ENCODE measurements at regions not wholly inside any gene's neighbourhood (a gene's known extent, or its start where the extent isn't known, plus 50 kb on each side); places are given as distances from the start of the nearest gene placed in this dataset.

- TF ChIP-seq EZH2phosphoT487 (IDR thresholded peaks at IDR 0.05; ENCODE audit: borderline replicate concordance, low read length) (no peak), CTCF (IDR thresholded peaks at IDR 0.05; ENCODE audit: low read depth, low read length, poor library complexity, severe bottlenecking) (no peak)
- Histone ChIP-seq H3K4me1 (ENCODE audit: control insufficient read depth, low read length) (no peaks in the 10 kb centered on the region), H4K20me1 (ENCODE audit: control insufficient read depth, insufficient read depth, low read depth, low read length) (no peaks in the 10 kb centered on the region), H3K9me2 (replicated peaks; ENCODE audit: control insufficient read depth, low read length) (no peaks in the 10 kb centered on the region), H3K36me3 (ENCODE audit: control insufficient read depth, low read length) (no peaks in the 10 kb centered on the region), H3F3A (ENCODE audit: control insufficient read depth, insufficient read depth) (no peaks in the 10 kb centered on the region), H3K27me3 (ENCODE audit: control insufficient read depth, low read length) (no peaks in the 10 kb centered on the region), H3K4me3 (ENCODE audit: low read length) (no peak overlapping the region), H3K27ac (ENCODE audit: low read depth, low read length) (no peak overlapping the region), H3K9me3 (ENCODE audit: control insufficient read depth, insufficient read depth, low read length) (no peaks in the 10 kb centered on the region), H3K4me2 (ENCODE audit: low read length) (no peak overlapping the region), H3K79me2 (ENCODE audit: control insufficient read depth, low read length) (no peaks in the 10 kb centered on the region)
These were observed 54.6 kb upstream of the HHIP start for GRCh38 chr4:144591401-144591800.

- no peak overlapping the region for H3K27ac ChIP-seq (ENCODE audit: low read depth, low read length)
- H3K4me2 ChIP-seq (ENCODE audit: low read length) = no peak overlapping the region
- no peak overlapping the region for H3K4me3 ChIP-seq (ENCODE audit: low read length)
- no peaks in the 10 kb centered on the region for H3K9me2 ChIP-seq (replicated peaks; ENCODE audit: control insufficient read depth, low read length)
- no peaks in the 10 kb centered on the region for H3K9me3 ChIP-seq (ENCODE audit: control insufficient read depth, insufficient read depth, low read length)
- no peaks in the 10 kb centered on the region for H3K79me2 ChIP-seq (ENCODE audit: control insufficient read depth, low read length)
- no peaks in the 10 kb centered on the region for H3K27me3 ChIP-seq (ENCODE audit: control insufficient read depth, low read length)
- no peaks in the 10 kb centered on the region for H3K36me3 ChIP-seq (ENCODE audit: control insufficient read depth, low read length)
- no peaks in the 10 kb centered on the region for H3F3A ChIP-seq (ENCODE audit: control insufficient read depth, insufficient read depth)
- no peaks in the 10 kb centered on the region for H3K4me1 ChIP-seq (ENCODE audit: control insufficient read depth, low read length)
- TF ChIP-seq EZH2phosphoT487 (IDR thresholded peaks at IDR 0.05; ENCODE audit: borderline replicate concordance, low read length) = no peak
- no peaks in the 10 kb centered on the region for H4K20me1 ChIP-seq (ENCODE audit: control insufficient read depth, insufficient read depth, low read depth, low read length)
These were observed 53.7 kb upstream of the HHIP start for GRCh38 chr4:144592264-144592663.

GRCh38 chr4:144594471-144594986 is 51.4 kb upstream of the HHIP start:
- no peaks in the 10 kb centered on the region for H3K27me3 ChIP-seq (ENCODE audit: control insufficient read depth, low read length)
- H4K20me1 ChIP-seq (ENCODE audit: control insufficient read depth, insufficient read depth, low read depth, low read length) = no peaks in the 10 kb centered on the region
- H3K9me2 ChIP-seq (replicated peaks; ENCODE audit: control insufficient read depth, low read length) = no peaks in the 10 kb centered on the region
- H3K9me3 ChIP-seq (ENCODE audit: control insufficient read depth, insufficient read depth, low read length) = no peaks in the 10 kb centered on the region
- H3K79me2 ChIP-seq (ENCODE audit: control insufficient read depth, low read length) = no peaks in the 10 kb centered on the region
- H3K27ac ChIP-seq (ENCODE audit: low read depth, low read length) = no peak overlapping the region
- TF ChIP-seq EZH2phosphoT487 (IDR thresholded peaks at IDR 0.05; ENCODE audit: borderline replicate concordance, low read length) (no peak), CTCF (IDR thresholded peaks at IDR 0.05; ENCODE audit: low read depth, low read length, poor library complexity, severe bottlenecking) (no peak)
- no peak overlapping the region for H3K4me3 ChIP-seq (ENCODE audit: low read length)
- H3K4me2 ChIP-seq (ENCODE audit: low read length) = no peak overlapping the region
- no peaks in the 10 kb centered on the region for H3F3A ChIP-seq (ENCODE audit: control insufficient read depth, insufficient read depth)
- no peaks in the 10 kb centered on the region for H3K4me1 ChIP-seq (ENCODE audit: control insufficient read depth, low read length)
- no peaks in the 10 kb centered on the region for H3K36me3 ChIP-seq (ENCODE audit: control insufficient read depth, low read length)

- Histone ChIP-seq H3K4me2 (ENCODE audit: low read length) (no peak overlapping the region), H3K4me3 (ENCODE audit: low read length) (no peak overlapping the region), H3K27ac (ENCODE audit: low read depth, low read length) (no peak overlapping the region), H3F3A (ENCODE audit: control insufficient read depth, insufficient read depth) (no peaks in the 10 kb centered on the region), H3K9me3 (ENCODE audit: control insufficient read depth, insufficient read depth, low read length) (no peaks in the 10 kb centered on the region), H3K4me1 (ENCODE audit: control insufficient read depth, low read length) (no peaks in the 10 kb centered on the region), H3K27me3 (ENCODE audit: control insufficient read depth, low read length) (no peaks in the 10 kb centered on the region), H3K9me2 (replicated peaks; ENCODE audit: control insufficient read depth, low read length) (no peaks in the 10 kb centered on the region), H4K20me1 (ENCODE audit: control insufficient read depth, insufficient read depth, low read depth, low read length) (no peaks in the 10 kb centered on the region), H3K79me2 (ENCODE audit: control insufficient read depth, low read length) (no peaks in the 10 kb centered on the region), H3K36me3 (ENCODE audit: control insufficient read depth, low read length) (no peaks in the 10 kb centered on the region)
- TF ChIP-seq CTCF (IDR thresholded peaks at IDR 0.05; ENCODE audit: low read depth, low read length, poor library complexity, severe bottlenecking) (no peak), EZH2phosphoT487 (IDR thresholded peaks at IDR 0.05; ENCODE audit: borderline replicate concordance, low read length) (no peak)
These were observed 50.3 kb upstream of the HHIP start for GRCh38 chr4:144595681-144596080.

All from DOHH2 (cell line).